ENCODE measurements at regions not wholly inside any gene's neighbourhood (a gene's known extent, or its start where the extent isn't known, plus 50 kb on each side); places are given as distances from the start of the nearest gene placed in this dataset.

DNA sequence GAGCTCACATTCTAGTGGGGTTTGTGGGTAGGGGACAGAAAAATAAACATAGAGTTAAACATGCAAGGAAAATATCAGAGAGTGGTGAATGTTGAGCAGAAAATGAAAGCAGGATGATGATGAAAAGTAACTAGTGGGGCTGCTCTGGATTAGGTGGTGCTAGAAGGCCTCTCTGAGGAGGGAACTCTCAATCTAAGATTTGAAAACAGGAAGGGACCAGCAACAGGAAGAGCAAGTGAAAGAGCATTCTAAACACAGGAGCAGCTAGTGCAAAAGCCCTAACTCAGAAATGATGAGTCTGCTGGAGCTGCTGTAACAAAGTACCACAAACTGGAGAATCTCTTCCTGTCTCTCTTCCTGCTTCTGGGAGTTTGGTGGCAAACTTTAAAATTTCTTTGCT is 468.6 kb upstream of the AGTR1 start:
- no peaks in the 10 kb centered on the region for H3K9me3 ChIP-seq (ENCODE audit: control insufficient read depth, insufficient read depth, low read depth, low read length)
- ATAC-seq (no peak), DNase-seq (ENCODE audit: low read depth, low spot score) (no peak)
- H3K27me3 ChIP-seq (ENCODE audit: control insufficient read depth, insufficient read depth, low read length): no peaks in the 10 kb centered on the region
- no peak overlapping the region for H3K27ac ChIP-seq (ENCODE audit: low read length)
- intact Hi-C loops (cut with micrococcal nuclease; ENCODE audit: unreplicated experiment) (no loop called here), in situ Hi-C loops (cut with HindIII; ENCODE audit: low pct_unique_long_range_greater_than_20kb, low sequenced_read_pairs) (no loop called here)
- no peaks in the 10 kb centered on the region for H3K4me1 ChIP-seq (ENCODE audit: control insufficient read depth, insufficient read depth, low read length)
- H3K4me3 ChIP-seq (ENCODE audit: low read depth in 2 of 2, low read length in 2 of 2): no peak overlapping the region
- ChIA-PET POLR2A (no interaction called here), CTCF (no interaction called here)
- no TSS peak for BruUV-seq (replicated peaks)
- no peaks in the 10 kb centered on the region for H3K36me3 ChIP-seq (ENCODE audit: control insufficient read depth, insufficient read depth, low read length)
- TF ChIP-seq TCF7L2 (IDR thresholded peaks at IDR 0.05; ENCODE audit: low read depth, low read length) (no peak), SIN3A (IDR thresholded peaks at IDR 0.05; ENCODE audit: borderline replicate concordance, insufficient read depth, low read depth, low read length) (no peak), POLR2AphosphoS5 (IDR thresholded peaks at IDR 0.05; ENCODE audit: low read depth, low read length) (no peak)
- TF ChIP-seq, protein P1, sequence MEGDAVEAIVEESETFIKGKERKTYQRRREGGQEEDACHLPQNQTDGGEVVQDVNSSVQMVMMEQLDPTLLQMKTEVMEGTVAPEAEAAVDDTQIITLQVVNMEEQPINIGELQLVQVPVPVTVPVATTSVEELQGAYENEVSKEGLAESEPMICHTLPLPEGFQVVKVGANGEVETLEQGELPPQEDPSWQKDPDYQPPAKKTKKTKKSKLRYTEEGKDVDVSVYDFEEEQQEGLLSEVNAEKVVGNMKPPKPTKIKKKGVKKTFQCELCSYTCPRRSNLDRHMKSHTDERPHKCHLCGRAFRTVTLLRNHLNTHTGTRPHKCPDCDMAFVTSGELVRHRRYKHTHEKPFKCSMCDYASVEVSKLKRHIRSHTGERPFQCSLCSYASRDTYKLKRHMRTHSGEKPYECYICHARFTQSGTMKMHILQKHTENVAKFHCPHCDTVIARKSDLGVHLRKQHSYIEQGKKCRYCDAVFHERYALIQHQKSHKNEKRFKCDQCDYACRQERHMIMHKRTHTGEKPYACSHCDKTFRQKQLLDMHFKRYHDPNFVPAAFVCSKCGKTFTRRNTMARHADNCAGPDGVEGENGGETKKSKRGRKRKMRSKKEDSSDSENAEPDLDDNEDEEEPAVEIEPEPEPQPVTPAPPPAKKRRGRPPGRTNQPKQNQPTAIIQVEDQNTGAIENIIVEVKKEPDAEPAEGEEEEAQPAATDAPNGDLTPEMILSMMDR (IDR thresholded peaks at IDR 0.05): no peak
- TF ChIP-seq, protein P2, sequence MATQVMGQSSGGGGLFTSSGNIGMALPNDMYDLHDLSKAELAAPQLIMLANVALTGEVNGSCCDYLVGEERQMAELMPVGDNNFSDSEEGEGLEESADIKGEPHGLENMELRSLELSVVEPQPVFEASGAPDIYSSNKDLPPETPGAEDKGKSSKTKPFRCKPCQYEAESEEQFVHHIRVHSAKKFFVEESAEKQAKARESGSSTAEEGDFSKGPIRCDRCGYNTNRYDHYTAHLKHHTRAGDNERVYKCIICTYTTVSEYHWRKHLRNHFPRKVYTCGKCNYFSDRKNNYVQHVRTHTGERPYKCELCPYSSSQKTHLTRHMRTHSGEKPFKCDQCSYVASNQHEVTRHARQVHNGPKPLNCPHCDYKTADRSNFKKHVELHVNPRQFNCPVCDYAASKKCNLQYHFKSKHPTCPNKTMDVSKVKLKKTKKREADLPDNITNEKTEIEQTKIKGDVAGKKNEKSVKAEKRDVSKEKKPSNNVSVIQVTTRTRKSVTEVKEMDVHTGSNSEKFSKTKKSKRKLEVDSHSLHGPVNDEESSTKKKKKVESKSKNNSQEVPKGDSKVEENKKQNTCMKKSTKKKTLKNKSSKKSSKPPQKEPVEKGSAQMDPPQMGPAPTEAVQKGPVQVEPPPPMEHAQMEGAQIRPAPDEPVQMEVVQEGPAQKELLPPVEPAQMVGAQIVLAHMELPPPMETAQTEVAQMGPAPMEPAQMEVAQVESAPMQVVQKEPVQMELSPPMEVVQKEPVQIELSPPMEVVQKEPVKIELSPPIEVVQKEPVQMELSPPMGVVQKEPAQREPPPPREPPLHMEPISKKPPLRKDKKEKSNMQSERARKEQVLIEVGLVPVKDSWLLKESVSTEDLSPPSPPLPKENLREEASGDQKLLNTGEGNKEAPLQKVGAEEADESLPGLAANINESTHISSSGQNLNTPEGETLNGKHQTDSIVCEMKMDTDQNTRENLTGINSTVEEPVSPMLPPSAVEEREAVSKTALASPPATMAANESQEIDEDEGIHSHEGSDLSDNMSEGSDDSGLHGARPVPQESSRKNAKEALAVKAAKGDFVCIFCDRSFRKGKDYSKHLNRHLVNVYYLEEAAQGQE (IDR thresholded peaks at IDR 0.05; ENCODE audit: insufficient read depth in 1 of 2, low read depth in 2 of 2, low read length in 1 of 2): no peak

DNA sequence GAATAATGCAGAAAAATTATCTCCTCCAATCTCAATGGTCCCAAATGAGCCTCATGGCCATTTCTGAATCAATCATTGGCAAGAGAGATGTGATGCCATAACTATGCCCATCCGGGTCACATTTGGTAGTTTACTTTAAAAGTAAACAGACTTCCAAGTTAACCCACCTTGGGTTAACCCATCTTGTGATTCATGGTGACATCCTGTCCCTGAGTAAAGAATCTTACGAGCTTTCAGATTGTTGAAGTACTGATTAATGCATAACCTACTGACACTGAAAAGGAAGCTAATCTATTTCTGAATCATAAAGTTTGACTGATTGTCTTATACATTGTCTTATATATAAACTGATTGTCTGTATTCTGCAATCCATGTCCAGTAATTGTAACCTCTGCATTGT is 467.2 kb upstream of the AGTR1 start:
- BruUV-seq (replicated peaks): no TSS peak
- ATAC-seq: no peak
- no peak overlapping the region for H3K4me3 ChIP-seq (ENCODE audit: low read depth in 2 of 2, low read length in 2 of 2)
- in situ Hi-C loops (cut with HindIII; ENCODE audit: low pct_unique_long_range_greater_than_20kb, low sequenced_read_pairs) (no loop called here), intact Hi-C loops (cut with micrococcal nuclease; ENCODE audit: unreplicated experiment) (no loop called here)
- no peaks in the 10 kb centered on the region for H3K9me3 ChIP-seq (ENCODE audit: control insufficient read depth, insufficient read depth, low read depth, low read length)
- TF ChIP-seq SIN3A (IDR thresholded peaks at IDR 0.05; ENCODE audit: borderline replicate concordance, insufficient read depth, low read depth, low read length): no peak
- TF ChIP-seq, protein P2 (IDR thresholded peaks at IDR 0.05; ENCODE audit: insufficient read depth in 1 of 2, low read depth in 2 of 2, low read length in 1 of 2): no peak
- TF ChIP-seq TCF7L2 (IDR thresholded peaks at IDR 0.05; ENCODE audit: low read depth, low read length): no peak
- no peak for TF ChIP-seq POLR2AphosphoS5 (IDR thresholded peaks at IDR 0.05; ENCODE audit: low read depth, low read length)
- TF ChIP-seq, protein P1 (IDR thresholded peaks at IDR 0.05): no peak
- DNase-seq (ENCODE audit: low read depth, low spot score): no peak
- CTCF ChIA-PET: no interaction called here
- no peaks in the 10 kb centered on the region for H3K27me3 ChIP-seq (ENCODE audit: control insufficient read depth, insufficient read depth, low read length)
- POLR2A ChIA-PET: no interaction called here
- H3K36me3 ChIP-seq (ENCODE audit: control insufficient read depth, insufficient read depth, low read length): no peaks in the 10 kb centered on the region
- no peak overlapping the region for H3K27ac ChIP-seq (ENCODE audit: low read length)
- no peaks in the 10 kb centered on the region for H3K4me1 ChIP-seq (ENCODE audit: control insufficient read depth, insufficient read depth, low read length)

Data from Panc1 (cell line).